ENCODE measurements at regions not wholly inside any gene's neighbourhood (a gene's known extent, or its start where the extent isn't known, plus 50 kb on each side); places are given as distances from the start of the nearest gene placed in this dataset.
"Not testable (repeated sequence)": the region's sequence is repeated elsewhere in the genome, so short reads cannot be mapped to it uniquely, and the experiment has no call there.

- Mint-ChIP-seq H3K4me3 (no peak overlapping the region), H3K27ac (no peak overlapping the region), H3K9me3 (no peaks in the 10 kb centered on the region), H3K36me3 (no peaks in the 10 kb centered on the region), H3K4me1 (no peaks in the 10 kb centered on the region), H3K27me3 (no peaks in the 10 kb centered on the region)
- POLR2A ChIA-PET: no interaction called here
- ATAC-seq (ENCODE audit: low read depth) (no peak), DNase-seq (no peak)
Observed at GRCh38 chr13:79966493-79966895, 374.4 kb downstream of the SPRY2 start.

- Mint-ChIP-seq H3K4me3 (no peak overlapping the region), H3K36me3 (no peaks in the 10 kb centered on the region), H3K9me3 (no peaks in the 10 kb centered on the region), H3K27ac (no peak overlapping the region), H3K4me1 (no peaks in the 10 kb centered on the region), H3K27me3 (no peaks in the 10 kb centered on the region)
- POLR2A ChIA-PET: no interaction called here
- no peak for ATAC-seq (ENCODE audit: low read depth)
- DNase-seq: no peak
Observed at GRCh38 chr13:79966059-79966458, 374.9 kb downstream of the SPRY2 start.

- POLR2A ChIA-PET: no interaction called here
Observed at GRCh38 chr13:79946556-79946955, 394.4 kb downstream of the SPRY2 start.

GRCh38 chr13:79943346-79944023 lies 397.4 kb downstream of the SPRY2 start:
- Mint-ChIP-seq H3K27me3 (no peaks in the 10 kb centered on the region), H3K27ac (no peak overlapping the region), H3K4me1 (no peaks in the 10 kb centered on the region), H3K36me3 (no peaks in the 10 kb centered on the region), H3K9me3 (no peaks in the 10 kb centered on the region), H3K4me3 (no peak overlapping the region)
- POLR2A ChIA-PET: no interaction called here
- ATAC-seq (ENCODE audit: low read depth) (no peak), DNase-seq (no peak)

More at GRCh38 chr13:79946556-79946955, 394.4 kb downstream of the SPRY2 start:
- Mint-ChIP-seq H3K27me3 (no peaks in the 10 kb centered on the region), H3K27ac (no peak overlapping the region), H3K36me3 (no peaks in the 10 kb centered on the region), H3K4me3 (no peak overlapping the region), H3K4me1 (no peaks in the 10 kb centered on the region), H3K9me3 (no peaks in the 10 kb centered on the region)
- DNase-seq (no peak), ATAC-seq (ENCODE audit: low read depth) (no peak)

- Mint-ChIP-seq H3K36me3 (no peaks in the 10 kb centered on the region), H3K27ac (no peak overlapping the region), H3K9me3 (no peaks in the 10 kb centered on the region), H3K4me3 (no peak overlapping the region), H3K4me1 (no peaks in the 10 kb centered on the region), H3K27me3 (no peaks in the 10 kb centered on the region)
- ATAC-seq (ENCODE audit: low read depth) (no peak), DNase-seq (no peak)
- POLR2A ChIA-PET: no interaction called here
Observed at GRCh38 chr13:79941752-79942151, 399.2 kb downstream of the SPRY2 start.

- no peaks in the 10 kb centered on the region for H3K9me3 Mint-ChIP-seq
- DNase-seq: no peak
- H3K27ac Mint-ChIP-seq: no peak overlapping the region
- no peak overlapping the region for H3K4me3 Mint-ChIP-seq
- no peak for ATAC-seq (ENCODE audit: low read depth)
- no peaks in the 10 kb centered on the region for H3K36me3 Mint-ChIP-seq
- H3K4me1 Mint-ChIP-seq: no peaks in the 10 kb centered on the region
- POLR2A ChIA-PET: no interaction called here
- H3K27me3 Mint-ChIP-seq: no peaks in the 10 kb centered on the region
Observed at GRCh38 chr13:79939689-79940088, 401.2 kb downstream of the SPRY2 start.

- ATAC-seq (ENCODE audit: low read depth) (no peak), DNase-seq (no peak)
- Mint-ChIP-seq H3K36me3 (no peaks in the 10 kb centered on the region), H3K27me3 (no peaks in the 10 kb centered on the region), H3K27ac (no peak overlapping the region), H3K4me3 (no peak overlapping the region), H3K9me3 (no peaks in the 10 kb centered on the region), H3K4me1 (no peaks in the 10 kb centered on the region)
- POLR2A ChIA-PET: no interaction called here
Observed at GRCh38 chr13:79937771-79938216, 403.1 kb downstream of the SPRY2 start.

- Mint-ChIP-seq H3K4me3 (no peak overlapping the region), H3K9me3 (no peaks in the 10 kb centered on the region), H3K27me3 (no peaks in the 10 kb centered on the region), H3K36me3 (no peaks in the 10 kb centered on the region), H3K4me1 (no peaks in the 10 kb centered on the region), H3K27ac (no peak overlapping the region)
- DNase-seq (no peak), ATAC-seq (ENCODE audit: low read depth) (no peak)
- POLR2A ChIA-PET: no interaction called here
Observed at GRCh38 chr13:79937311-79937710, 403.6 kb downstream of the SPRY2 start.

GRCh38 chr13:79936368-79937136 lies 404.4 kb downstream of the SPRY2 start:
- no peak for ATAC-seq (ENCODE audit: low read depth)
- DNase-seq: no peak
- Mint-ChIP-seq H3K9me3 (no peaks in the 10 kb centered on the region), H3K36me3 (no peaks in the 10 kb centered on the region), H3K4me3 (no peak overlapping the region), H3K27me3 (no peaks in the 10 kb centered on the region), H3K27ac (no peak overlapping the region), H3K4me1 (no peaks in the 10 kb centered on the region)
- POLR2A ChIA-PET: no interaction called here

- DNase-seq (no peak), ATAC-seq (ENCODE audit: low read depth) (no peak)
- Mint-ChIP-seq H3K27ac (no peak overlapping the region), H3K9me3 (peaks cover 2% of the 10 kb centered on the region), H3K4me1 (no peaks in the 10 kb centered on the region), H3K4me3 (no peak overlapping the region), H3K36me3 (no peaks in the 10 kb centered on the region), H3K27me3 (no peaks in the 10 kb centered on the region)
- POLR2A ChIA-PET: no interaction called here
Observed at GRCh38 chr13:79935121-79935520, 405.8 kb downstream of the SPRY2 start.

GRCh38 chr13:79933389-79933788 lies 407.5 kb downstream of the SPRY2 start:
- DNase-seq: no peak
- no peak overlapping the region for H3K27ac Mint-ChIP-seq
- H3K4me3 Mint-ChIP-seq: no peak overlapping the region
- H3K36me3 Mint-ChIP-seq: no peaks in the 10 kb centered on the region
- H3K27me3 Mint-ChIP-seq: no peaks in the 10 kb centered on the region
- H3K9me3 Mint-ChIP-seq: peaks cover 2% of the 10 kb centered on the region
- H3K4me1 Mint-ChIP-seq: no peaks in the 10 kb centered on the region
- ATAC-seq (ENCODE audit: low read depth): no peak
- POLR2A ChIA-PET: no interaction called here

- DNase-seq: no peak
- no peak overlapping the region for H3K4me3 Mint-ChIP-seq
- no peak overlapping the region for H3K27ac Mint-ChIP-seq
- no peaks in the 10 kb centered on the region for H3K4me1 Mint-ChIP-seq
- POLR2A ChIA-PET: no interaction called here
- peaks cover 2% of the 10 kb centered on the region for H3K9me3 Mint-ChIP-seq
- no peaks in the 10 kb centered on the region for H3K27me3 Mint-ChIP-seq
- no peaks in the 10 kb centered on the region for H3K36me3 Mint-ChIP-seq
- no peak for ATAC-seq (ENCODE audit: low read depth)
Observed at GRCh38 chr13:79932556-79932955, 408.4 kb downstream of the SPRY2 start.

GRCh38 chr13:79923973-79924556 lies 416.9 kb downstream of the SPRY2 start:
- H3K27me3 Mint-ChIP-seq; DNase-seq; H3K4me3 Mint-ChIP-seq; H3K27ac Mint-ChIP-seq; H3K36me3 Mint-ChIP-seq; H3K4me1 Mint-ChIP-seq; ATAC-seq (ENCODE audit: low read depth); POLR2A ChIA-PET; H3K9me3 Mint-ChIP-seq: not testable (repeated sequence)

GRCh38 chr13:79919091-79919490 lies 421.8 kb downstream of the SPRY2 start:
- peaks cover 2% of the 10 kb centered on the region for H3K27me3 Mint-ChIP-seq
- DNase-seq (no peak), ATAC-seq (ENCODE audit: low read depth) (no peak)
- H3K27ac Mint-ChIP-seq: no peak overlapping the region
- peaks cover 6% of the 10 kb centered on the region for H3K9me3 Mint-ChIP-seq
- H3K4me1 Mint-ChIP-seq: no peaks in the 10 kb centered on the region
- POLR2A ChIA-PET: no interaction called here
- H3K4me3 Mint-ChIP-seq: no peak overlapping the region
- H3K36me3 Mint-ChIP-seq: no peaks in the 10 kb centered on the region

Measured in activated naive CD8-positive, alpha-beta T cell treated with anti-CD3 and anti-CD28 coated beads, Interleukin-2, amount 10 ng/mL, durations not matched to agents 7 days and 5 days (primary cell).